Astrocyte of the spinal cord (primary cell): ENCODE measurements at regions not wholly inside any gene's neighbourhood (a gene's known extent, or its start where the extent isn't known, plus 50 kb on each side); places are given as distances from the start of the nearest gene placed in this dataset.

Source experiments
- DNase-seq: peaks from one replicate; pipeline ENCODE4 v3.0.0; 2011; ENCODE audit warnings: low read depth, low spot score
- H3K4me3 ChIP-seq: 2 replicates; pipeline ENCODE4 v1.5.1; 2011; ENCODE audit warnings: low read depth, mild to moderate bottlenecking, low read length, moderate library complexity
- CTCF ChIP-seq: IDR thresholded peaks from 2 replicates; pipeline ENCODE4 v1.5.1; 2012; ENCODE audit warnings: low read depth, mild to moderate bottlenecking, low read length, inconsistent platforms
- in situ Hi-C: cut with HindIII; loops from 2 replicates; pipeline ENCODE4 v1.10.0; 2017; ENCODE audit warnings: low sequenced_read_pairs

- DNase-seq, result no peak
- in situ Hi-C loops, result no loop called here
- no peak for TF ChIP-seq CTCF
- H3K4me3 ChIP-seq, result no peak overlapping the region
Observed at GRCh38 chr22:49269928-49270327, 557.7 kb downstream of the BRD1 start.

GRCh38 chr22:49269371-49269770 is 558.3 kb downstream of the BRD1 start:
- no peak for TF ChIP-seq CTCF
- in situ Hi-C loops, result no loop called here
- no peak for DNase-seq
- no peak overlapping the region for H3K4me3 ChIP-seq

- TF ChIP-seq CTCF, result no peak
- in situ Hi-C loops, result no loop called here
- H3K4me3 ChIP-seq, result no peak overlapping the region
- DNase-seq, result no peak
Observed at GRCh38 chr22:49268924-49269323, 558.7 kb downstream of the BRD1 start.

- TF ChIP-seq CTCF, result no peak
Observed at GRCh38 chr22:49267996-49268395, 559.7 kb downstream of the BRD1 start.

GRCh38 chr22:49266561-49267519 is 560.8 kb downstream of the BRD1 start:
- no peak for TF ChIP-seq CTCF
- no peak for DNase-seq
- in situ Hi-C loops, result no loop called here
- H3K4me3 ChIP-seq, result no peak overlapping the region

More at GRCh38 chr22:49267996-49268395, 559.7 kb downstream of the BRD1 start:
- no peak overlapping the region for H3K4me3 ChIP-seq
- no peak for DNase-seq
- in situ Hi-C loops, result no loop called here

GRCh38 chr22:49264696-49265095 is 563.0 kb downstream of the BRD1 start:
- no peak overlapping the region for H3K4me3 ChIP-seq
- in situ Hi-C loops, result no loop called here
- DNase-seq, result no peak
- TF ChIP-seq CTCF, result no peak
